ENCODE measurements at regions not wholly inside any gene's neighbourhood (a gene's known extent, or its start where the extent isn't known, plus 50 kb on each side); places are given as distances from the start of the nearest gene placed in this dataset.

- DNase-seq = no peak
Observed at GRCh38 chr14:38502239-38502638, 246.3 kb upstream of the CLEC14A start.

GRCh38 chr14:38500125-38500524, 244.2 kb upstream of the CLEC14A start:
- no peak for DNase-seq

- no peak for DNase-seq
Observed at GRCh38 chr14:38496092-38496491, 240.2 kb upstream of the CLEC14A start.

- DNase-seq = no peak
Observed at GRCh38 chr14:38490273-38490672, 234.4 kb upstream of the CLEC14A start.

- DNase-seq = no peak
Observed at GRCh38 chr14:38485026-38485425, 229.1 kb upstream of the CLEC14A start.

- DNase-seq = no peak
Observed at GRCh38 chr14:38481952-38482678, 226.2 kb upstream of the CLEC14A start.

- no peak for DNase-seq
Observed at GRCh38 chr14:38469156-38469555, 213.3 kb upstream of the CLEC14A start.

GRCh38 chr14:38442208-38442607, 186.3 kb upstream of the CLEC14A start:
- no peak for DNase-seq

GRCh38 chr14:38432186-38432585, 176.3 kb upstream of the CLEC14A start:
- no peak for DNase-seq

- no peak for DNase-seq
Observed at GRCh38 chr14:38431156-38431555, 175.3 kb upstream of the CLEC14A start.

GRCh38 chr14:38430522-38430921, 174.6 kb upstream of the CLEC14A start:
- no peak for DNase-seq

GRCh38 chr14:38425324-38425976, 169.6 kb upstream of the CLEC14A start:
- DNase-seq = no peak

GRCh38 chr14:38420048-38420447, 164.2 kb upstream of the CLEC14A start:
- no peak for DNase-seq

GRCh38 chr14:38419579-38419978, 163.7 kb upstream of the CLEC14A start:
- DNase-seq = no peak

- DNase-seq = no peak
Observed at GRCh38 chr14:38412654-38413053, 156.8 kb upstream of the CLEC14A start.

GRCh38 chr14:38410442-38410841, 154.5 kb upstream of the CLEC14A start:
- DNase-seq = no peak

GRCh38 chr14:38409071-38409705, 153.3 kb upstream of the CLEC14A start:
- DNase-seq = no peak

- DNase-seq = no peak
Observed at GRCh38 chr14:38405851-38406635, 150.2 kb upstream of the CLEC14A start.

GRCh38 chr14:38404616-38405015, 148.7 kb upstream of the CLEC14A start:
- DNase-seq = no peak

- DNase-seq = no peak
Observed at GRCh38 chr14:38404100-38404541, 148.2 kb upstream of the CLEC14A start.

GRCh38 chr14:38400751-38401150, 144.9 kb upstream of the CLEC14A start:
- no peak for DNase-seq

- no peak for DNase-seq
Observed at GRCh38 chr14:38399652-38400051, 143.8 kb upstream of the CLEC14A start.

- DNase-seq = no peak
Observed at GRCh38 chr14:38394767-38395166, 138.9 kb upstream of the CLEC14A start.
